GM18907 (cell line): ENCODE measurements at regions not wholly inside any gene's neighbourhood (a gene's known extent, or its start where the extent isn't known, plus 50 kb on each side); places are given as distances from the start of the nearest gene placed in this dataset.

Source experiments
- ATAC-seq: cut with Tn5 transposase; IDR thresholded peaks from one replicate; pipeline ENCODE4 v1.9.1; 2021; ENCODE audit warnings: mild to moderate bottlenecking, moderate library complexity; ENCODE audit not compliant: unreplicated experiment

GRCh38 chr1:29827237-29827750 lies 591.0 kb downstream of the PTPRU start:
- no peak for ATAC-seq

GRCh38 chr1:29826646-29827045 lies 590.3 kb downstream of the PTPRU start:
- ATAC-seq, result no peak

- no peak for ATAC-seq
Measured at GRCh38 chr1:29825941-29826415, 589.7 kb downstream of the PTPRU start.

- no peak for ATAC-seq
Measured at GRCh38 chr1:29825274-29825940, 589.1 kb downstream of the PTPRU start.

GRCh38 chr1:29824511-29825273 lies 588.4 kb downstream of the PTPRU start:
- no peak for ATAC-seq

GRCh38 chr1:29824025-29824424 lies 587.7 kb downstream of the PTPRU start:
- no peak for ATAC-seq

GRCh38 chr1:29823561-29823960 lies 587.2 kb downstream of the PTPRU start:
- ATAC-seq, result no peak

- ATAC-seq, result no peak
Measured at GRCh38 chr1:29821605-29822004, 585.3 kb downstream of the PTPRU start.

GRCh38 chr1:29820401-29820800 lies 584.1 kb downstream of the PTPRU start:
- ATAC-seq, result no peak

- ATAC-seq, result no peak
Measured at GRCh38 chr1:29812408-29813135, 576.2 kb downstream of the PTPRU start.

GRCh38 chr1:29811727-29812407 lies 575.5 kb downstream of the PTPRU start:
- no peak for ATAC-seq

- ATAC-seq, result no peak
Measured at GRCh38 chr1:29811247-29811646, 574.9 kb downstream of the PTPRU start.

GRCh38 chr1:29810121-29811120 lies 574.1 kb downstream of the PTPRU start:
- ATAC-seq, result no peak

- no peak for ATAC-seq
Measured at GRCh38 chr1:29809446-29810120, 573.3 kb downstream of the PTPRU start.

- no peak for ATAC-seq
Measured at GRCh38 chr1:29808141-29808995, 572.0 kb downstream of the PTPRU start.

GRCh38 chr1:29807689-29808088 lies 571.4 kb downstream of the PTPRU start:
- no peak for ATAC-seq

GRCh38 chr1:29806646-29807319 lies 570.5 kb downstream of the PTPRU start:
- no peak for ATAC-seq

- no peak for ATAC-seq
Measured at GRCh38 chr1:29805896-29806160, 569.5 kb downstream of the PTPRU start.
